ENCODE measurements at regions not wholly inside any gene's neighbourhood (a gene's known extent, or its start where the extent isn't known, plus 50 kb on each side); places are given as distances from the start of the nearest gene placed in this dataset.

DNA sequence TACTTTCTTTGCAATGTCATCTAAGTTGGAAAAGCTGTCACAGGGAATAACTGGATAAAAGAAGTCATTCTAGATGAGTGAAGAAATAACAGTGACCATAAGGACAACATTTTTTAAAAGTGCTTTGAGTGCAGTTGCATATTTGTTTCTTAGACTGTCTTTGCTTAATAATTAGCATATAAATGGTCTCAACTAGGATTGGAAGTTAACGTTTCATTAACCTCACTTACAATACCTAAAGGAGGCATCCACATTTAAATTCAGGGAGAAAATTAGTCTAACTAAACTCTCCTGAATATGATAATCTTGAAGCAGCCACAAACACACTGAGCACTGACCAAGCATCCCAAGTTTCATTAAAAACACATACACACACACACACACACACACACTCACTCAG, 780.7 kb downstream of the PCDH18 start:
- H3K4me2 ChIP-seq (ENCODE audit: low read length) = no peak overlapping the region
- H3K9me3 ChIP-seq (ENCODE audit: control insufficient read depth in 1 of 2, insufficient read depth in 1 of 2, low read depth in 1 of 2, low read length in 2 of 2) = no peaks in the 10 kb centered on the region
- TF ChIP-seq, protein P1, sequence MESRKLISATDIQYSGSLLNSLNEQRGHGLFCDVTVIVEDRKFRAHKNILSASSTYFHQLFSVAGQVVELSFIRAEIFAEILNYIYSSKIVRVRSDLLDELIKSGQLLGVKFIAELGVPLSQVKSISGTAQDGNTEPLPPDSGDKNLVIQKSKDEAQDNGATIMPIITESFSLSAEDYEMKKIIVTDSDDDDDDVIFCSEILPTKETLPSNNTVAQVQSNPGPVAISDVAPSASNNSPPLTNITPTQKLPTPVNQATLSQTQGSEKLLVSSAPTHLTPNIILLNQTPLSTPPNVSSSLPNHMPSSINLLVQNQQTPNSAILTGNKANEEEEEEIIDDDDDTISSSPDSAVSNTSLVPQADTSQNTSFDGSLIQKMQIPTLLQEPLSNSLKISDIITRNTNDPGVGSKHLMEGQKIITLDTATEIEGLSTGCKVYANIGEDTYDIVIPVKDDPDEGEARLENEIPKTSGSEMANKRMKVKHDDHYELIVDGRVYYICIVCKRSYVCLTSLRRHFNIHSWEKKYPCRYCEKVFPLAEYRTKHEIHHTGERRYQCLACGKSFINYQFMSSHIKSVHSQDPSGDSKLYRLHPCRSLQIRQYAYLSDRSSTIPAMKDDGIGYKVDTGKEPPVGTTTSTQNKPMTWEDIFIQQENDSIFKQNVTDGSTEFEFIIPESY (IDR thresholded peaks at IDR 0.05; ENCODE audit: extremely low read depth, insufficient replicate concordance, low read length) = no peak
- TF ChIP-seq CBX3 (IDR thresholded peaks at IDR 0.05; ENCODE audit: low read depth) (no peak), CEBPB (IDR thresholded peaks at IDR 0.05; ENCODE audit: low read depth) (no peak), POLR2AphosphoS5 (IDR thresholded peaks at IDR 0.05; ENCODE audit: low read depth, low read length) (no peak), EZH2 (IDR thresholded peaks at IDR 0.05) (no peak), ELF1 (IDR thresholded peaks at IDR 0.05; ENCODE audit: borderline replicate concordance, low read depth) (no peak), FOSL1 (IDR thresholded peaks at IDR 0.05; ENCODE audit: low read depth) (no peak), SP1 (IDR thresholded peaks at IDR 0.05; ENCODE audit: low read depth) (no peak), SRF (IDR thresholded peaks at IDR 0.05; ENCODE audit: low read depth) (no peak), TCF7L2 (IDR thresholded peaks at IDR 0.05; ENCODE audit: borderline replicate concordance, extremely low read depth, insufficient read depth, insufficient read length) (no peak), EZH2phosphoT487 (IDR thresholded peaks at IDR 0.05; ENCODE audit: borderline replicate concordance) (no peak), EGR1 (IDR thresholded peaks at IDR 0.05; ENCODE audit: low read depth) (no peak), ZFX (IDR thresholded peaks at IDR 0.05) (no peak), ZNF274 (IDR thresholded peaks at IDR 0.05; ENCODE audit: low read depth, low read length) (no peak), POLR2A (IDR thresholded peaks at IDR 0.05; ENCODE audit: borderline replicate concordance, extremely low read depth, insufficient read depth, insufficient read length) (no peak)
- TF ChIP-seq, protein P2, sequence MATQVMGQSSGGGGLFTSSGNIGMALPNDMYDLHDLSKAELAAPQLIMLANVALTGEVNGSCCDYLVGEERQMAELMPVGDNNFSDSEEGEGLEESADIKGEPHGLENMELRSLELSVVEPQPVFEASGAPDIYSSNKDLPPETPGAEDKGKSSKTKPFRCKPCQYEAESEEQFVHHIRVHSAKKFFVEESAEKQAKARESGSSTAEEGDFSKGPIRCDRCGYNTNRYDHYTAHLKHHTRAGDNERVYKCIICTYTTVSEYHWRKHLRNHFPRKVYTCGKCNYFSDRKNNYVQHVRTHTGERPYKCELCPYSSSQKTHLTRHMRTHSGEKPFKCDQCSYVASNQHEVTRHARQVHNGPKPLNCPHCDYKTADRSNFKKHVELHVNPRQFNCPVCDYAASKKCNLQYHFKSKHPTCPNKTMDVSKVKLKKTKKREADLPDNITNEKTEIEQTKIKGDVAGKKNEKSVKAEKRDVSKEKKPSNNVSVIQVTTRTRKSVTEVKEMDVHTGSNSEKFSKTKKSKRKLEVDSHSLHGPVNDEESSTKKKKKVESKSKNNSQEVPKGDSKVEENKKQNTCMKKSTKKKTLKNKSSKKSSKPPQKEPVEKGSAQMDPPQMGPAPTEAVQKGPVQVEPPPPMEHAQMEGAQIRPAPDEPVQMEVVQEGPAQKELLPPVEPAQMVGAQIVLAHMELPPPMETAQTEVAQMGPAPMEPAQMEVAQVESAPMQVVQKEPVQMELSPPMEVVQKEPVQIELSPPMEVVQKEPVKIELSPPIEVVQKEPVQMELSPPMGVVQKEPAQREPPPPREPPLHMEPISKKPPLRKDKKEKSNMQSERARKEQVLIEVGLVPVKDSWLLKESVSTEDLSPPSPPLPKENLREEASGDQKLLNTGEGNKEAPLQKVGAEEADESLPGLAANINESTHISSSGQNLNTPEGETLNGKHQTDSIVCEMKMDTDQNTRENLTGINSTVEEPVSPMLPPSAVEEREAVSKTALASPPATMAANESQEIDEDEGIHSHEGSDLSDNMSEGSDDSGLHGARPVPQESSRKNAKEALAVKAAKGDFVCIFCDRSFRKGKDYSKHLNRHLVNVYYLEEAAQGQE (IDR thresholded peaks at IDR 0.05; ENCODE audit: low read depth) = no peak
- TF ChIP-seq, protein P3, sequence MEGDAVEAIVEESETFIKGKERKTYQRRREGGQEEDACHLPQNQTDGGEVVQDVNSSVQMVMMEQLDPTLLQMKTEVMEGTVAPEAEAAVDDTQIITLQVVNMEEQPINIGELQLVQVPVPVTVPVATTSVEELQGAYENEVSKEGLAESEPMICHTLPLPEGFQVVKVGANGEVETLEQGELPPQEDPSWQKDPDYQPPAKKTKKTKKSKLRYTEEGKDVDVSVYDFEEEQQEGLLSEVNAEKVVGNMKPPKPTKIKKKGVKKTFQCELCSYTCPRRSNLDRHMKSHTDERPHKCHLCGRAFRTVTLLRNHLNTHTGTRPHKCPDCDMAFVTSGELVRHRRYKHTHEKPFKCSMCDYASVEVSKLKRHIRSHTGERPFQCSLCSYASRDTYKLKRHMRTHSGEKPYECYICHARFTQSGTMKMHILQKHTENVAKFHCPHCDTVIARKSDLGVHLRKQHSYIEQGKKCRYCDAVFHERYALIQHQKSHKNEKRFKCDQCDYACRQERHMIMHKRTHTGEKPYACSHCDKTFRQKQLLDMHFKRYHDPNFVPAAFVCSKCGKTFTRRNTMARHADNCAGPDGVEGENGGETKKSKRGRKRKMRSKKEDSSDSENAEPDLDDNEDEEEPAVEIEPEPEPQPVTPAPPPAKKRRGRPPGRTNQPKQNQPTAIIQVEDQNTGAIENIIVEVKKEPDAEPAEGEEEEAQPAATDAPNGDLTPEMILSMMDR (IDR thresholded peaks at IDR 0.05 in 2 of 3, conservative IDR thresholded peaks at IDR 0.05 in 1 of 3; ENCODE audit: borderline replicate concordance in 1 of 3, insufficient read depth in 1 of 3, low read depth in 2 of 3, low read length in 2 of 3) = no peak
- no peaks in the 10 kb centered on the region for H3K79me2 ChIP-seq (ENCODE audit: insufficient read depth, low read length)
- BruUV-seq (replicated peaks) = no TSS peak
- no peak overlapping the region for H2AFZ ChIP-seq (ENCODE audit: low read depth, low read length, poor library complexity, severe bottlenecking)
- ATAC-seq = no peak
- CTCF ChIA-PET = no interaction called here
- DNase-seq (ENCODE audit: low read depth, low spot score) = no peak
- H3K27me3 ChIP-seq (ENCODE audit: insufficient read depth, low read length) = no peaks in the 10 kb centered on the region
- RAD21 ChIA-PET (ENCODE audit: low non-redundant PET in 1 of 2, low total read pairs in 2 of 2, uncharacterized antibody in 2 of 2, unreplicated experiment in 2 of 2) = no interaction called here
- H3K36me3 ChIP-seq (ENCODE audit: control insufficient read depth in 1 of 2, insufficient read depth in 2 of 2, low read length in 2 of 2) = no peaks in the 10 kb centered on the region
- no peaks in the 10 kb centered on the region for H3K9me2 ChIP-seq (ENCODE audit: insufficient read depth)
- POLR2A ChIA-PET = no interaction called here
- intact Hi-C loops (cut with micrococcal nuclease) = no loop called here
- H3K27ac ChIP-seq (ENCODE audit: low read depth, low read length) = no peak overlapping the region
- H3K4me3 ChIP-seq (replicated peaks in 1 of 2; ENCODE audit: low read depth in 1 of 2, low read length in 2 of 2) = no peak overlapping the region
- no peak overlapping the region for H3K9ac ChIP-seq (ENCODE audit: low read length)
- H3K4me1 ChIP-seq (ENCODE audit: control insufficient read depth in 1 of 2, insufficient read depth in 2 of 2, low read length in 2 of 2) = no peaks in the 10 kb centered on the region
- H4K20me1 ChIP-seq (ENCODE audit: insufficient read depth) = no peaks in the 10 kb centered on the region

Data from HCT116 (cell line).